NCI-H2171 (cell line): ENCODE measurements at regions not wholly inside any gene's neighbourhood (a gene's known extent, or its start where the extent isn't known, plus 50 kb on each side); places are given as distances from the start of the nearest gene placed in this dataset.

Source experiments
- DNase-seq: peaks from one replicate; lab custom pipeline; 2025; lab: John Stamatoyannopoulos, UW

GRCh38 chr21:18460979-18461378 is 57.4 kb upstream of the TMPRSS15 start:
- no peak for DNase-seq

- DNase-seq, result no peak
These were observed 58.2 kb upstream of the TMPRSS15 start for GRCh38 chr21:18461743-18462142.

- no peak for DNase-seq
These were observed 64.1 kb upstream of the TMPRSS15 start for GRCh38 chr21:18467715-18468114.

GRCh38 chr21:18468790-18469189 is 65.2 kb upstream of the TMPRSS15 start:
- DNase-seq, result no peak

- DNase-seq, result no peak
These were observed 73.1 kb upstream of the TMPRSS15 start for GRCh38 chr21:18476639-18477038.

GRCh38 chr21:18477043-18477442 is 73.5 kb upstream of the TMPRSS15 start:
- DNase-seq, result no peak

GRCh38 chr21:18478513-18478912 is 74.9 kb upstream of the TMPRSS15 start:
- DNase-seq, result no peak

GRCh38 chr21:18488252-18488651 is 84.7 kb upstream of the TMPRSS15 start:
- DNase-seq, result no peak

GRCh38 chr21:18493422-18493821 is 89.8 kb upstream of the TMPRSS15 start:
- DNase-seq, result no peak

- DNase-seq, result no peak
These were observed 91.9 kb upstream of the TMPRSS15 start for GRCh38 chr21:18495523-18495922.

- DNase-seq, result no peak
These were observed 94.8 kb upstream of the TMPRSS15 start for GRCh38 chr21:18498431-18498830.

GRCh38 chr21:18499761-18500376 is 96.3 kb upstream of the TMPRSS15 start:
- peak; percentile 3 for DNase-seq

GRCh38 chr21:18518054-18518481 is 114.5 kb upstream of the TMPRSS15 start:
- DNase-seq, result no peak

- no peak for DNase-seq
These were observed 117.6 kb upstream of the TMPRSS15 start for GRCh38 chr21:18521204-18521603.

- DNase-seq, result no peak
These were observed 118.8 kb upstream of the TMPRSS15 start for GRCh38 chr21:18522181-18522972.

- no peak for DNase-seq
These were observed 120.7 kb upstream of the TMPRSS15 start for GRCh38 chr21:18524097-18524880.

- DNase-seq, result no peak
These were observed 125.7 kb upstream of the TMPRSS15 start for GRCh38 chr21:18529254-18529653.

GRCh38 chr21:18542081-18542480 is 138.5 kb upstream of the TMPRSS15 start:
- DNase-seq, result no peak

- DNase-seq, result no peak
These were observed 142.3 kb upstream of the TMPRSS15 start for GRCh38 chr21:18545908-18546307.

GRCh38 chr21:18547347-18547746 is 143.8 kb upstream of the TMPRSS15 start:
- DNase-seq, result no peak

GRCh38 chr21:18548249-18548648 is 144.7 kb upstream of the TMPRSS15 start:
- DNase-seq, result no peak

GRCh38 chr21:18549214-18549905 is 145.8 kb upstream of the TMPRSS15 start:
- DNase-seq, result no peak
